ENCODE measurements at regions not wholly inside any gene's neighbourhood (a gene's known extent, or its start where the extent isn't known, plus 50 kb on each side); places are given as distances from the start of the nearest gene placed in this dataset.

GRCh38 chr2:160566717-160567116 is 73.1 kb upstream of the RBMS1 start:
- TF ChIP-seq CTCF (conservative IDR thresholded peaks at IDR 0.05; ENCODE audit: low read length), result no peak
- TF ChIP-seq EZH2phosphoT487 (IDR thresholded peaks at IDR 0.05; ENCODE audit: borderline replicate concordance), result no peak

Measured in Loucy (cell line).